Thoracic aorta (tissue), 2 donors: ENCODE measurements at regions not wholly inside any gene's neighbourhood (a gene's known extent, or its start where the extent isn't known, plus 50 kb on each side); places are given as distances from the start of the nearest gene placed in this dataset.

ENCODE experiments used
- ATAC-seq: fragments of 150-250 bp; one replicate; pipeline ENCODE4 v1.8.0; 2017; ENCODE audit warnings: low read depth; ENCODE audit not compliant: insufficient number of reproducible peaks, low FRiP score
- DNase-seq: peaks from one replicate; pipeline ENCODE4 v3.0.0-alpha.2; 2020; ENCODE audit warnings: low spot score
- H3K27ac ChIP-seq, 2 donors: fragments of 200-600 bp; sonication (generic); 1 replicate in 1 of 2; 2 replicates in 1 of 2; pipeline ENCODE4 v1.5.1; 2016; ENCODE audit warnings: mild to moderate bottlenecking in 2 of 2, moderate library complexity in 2 of 2
- H3K27me3 ChIP-seq: fragments of 200-600 bp; sonication (generic); replicated peaks from 2 replicates; pipeline ENCODE4 v1.6.0; 2016; ENCODE audit warnings: mild to moderate bottlenecking; ENCODE audit not compliant: insufficient read depth
- H3K36me3 ChIP-seq: fragments of 200-600 bp; sonication (generic); one replicate; pipeline ENCODE4 v1.5.1; 2016
- H3K4me1 ChIP-seq, 2 donors: fragments of 200-600 bp; sonication (generic); 1 replicate in 1 of 2; 2 replicates in 1 of 2; pipeline versions ENCODE4 v1.5.1 to v1.6.0; 2016; ENCODE audit warnings: low read depth in 2 of 2, mild to moderate bottlenecking in 1 of 2; ENCODE audit not compliant: control insufficient read depth in 1 of 2
- H3K4me3 ChIP-seq: fragments of 200-600 bp; sonication (generic); 2 replicates; pipeline ENCODE4 v1.5.1; 2016; ENCODE audit warnings: mild to moderate bottlenecking
- H3K9me3 ChIP-seq: fragments of 200-600 bp; sonication (generic); 2 replicates; pipeline ENCODE4 v1.5.1; 2016
- CTCF ChIP-seq: fragments of 200-600 bp; sonication (generic); IDR thresholded peaks from one replicate; pipeline ENCODE4 v1.5.1; 2019; ENCODE audit warnings: antibody characterized with exemption

- DNase-seq (no peak), ATAC-seq (no peak)
- H3K4me3 ChIP-seq, result no peak overlapping the region
- H3K27me3 ChIP-seq, result no peaks in the 10 kb centered on the region
- H3K27ac ChIP-seq, result no peak overlapping the region
- H3K4me1 ChIP-seq, result no peaks in the 10 kb centered on the region
- H3K36me3 ChIP-seq, result no peaks in the 10 kb centered on the region
- no peaks in the 10 kb centered on the region for H3K9me3 ChIP-seq
- TF ChIP-seq CTCF, result no peak
Measured at GRCh38 chr15:99902248-99902928, 169.2 kb upstream of the LYSMD4 start.

GRCh38 chr15:99895956-99896311, 162.7 kb upstream of the LYSMD4 start:
- ATAC-seq, result no peak
- no peak for TF ChIP-seq CTCF
- no peaks in the 10 kb centered on the region for H3K4me1 ChIP-seq

GRCh38 chr15:99895189-99895955, 162.1 kb upstream of the LYSMD4 start:
- Histone ChIP-seq H3K36me3 (no peaks in the 10 kb centered on the region), H3K4me3 (no peak overlapping the region), H3K27ac (no peak overlapping the region), H3K9me3 (no peaks in the 10 kb centered on the region), H3K4me1 (no peaks in the 10 kb centered on the region), H3K27me3 (no peaks in the 10 kb centered on the region)
- DNase-seq, result no peak
- TF ChIP-seq CTCF, result no peak
- no peak for ATAC-seq

More at GRCh38 chr15:99895956-99896311, 162.7 kb upstream of the LYSMD4 start:
- Histone ChIP-seq H3K9me3 (no peaks in the 10 kb centered on the region), H3K27ac (no peak overlapping the region), H3K27me3 (no peaks in the 10 kb centered on the region), H3K36me3 (no peaks in the 10 kb centered on the region), H3K4me3 (no peak overlapping the region)
- no peak for DNase-seq

GRCh38 chr15:99878835-99879234, 145.6 kb upstream of the LYSMD4 start:
- DNase-seq, result no peak
- Histone ChIP-seq H3K27me3 (no peaks in the 10 kb centered on the region), H3K4me1 (no peaks in the 10 kb centered on the region), H3K4me3 (no peak overlapping the region), H3K27ac (no peak overlapping the region), H3K36me3 (no peaks in the 10 kb centered on the region), H3K9me3 (peaks cover 5% of the 10 kb centered on the region)
- ATAC-seq, result no peak
- no peak for TF ChIP-seq CTCF

GRCh38 chr15:99873451-99873850, 140.2 kb upstream of the LYSMD4 start:
- H3K27ac ChIP-seq, result no peak overlapping the region
- no peaks in the 10 kb centered on the region for H3K4me1 ChIP-seq
- no peaks in the 10 kb centered on the region for H3K9me3 ChIP-seq
- H3K27me3 ChIP-seq, result no peaks in the 10 kb centered on the region
- H3K4me3 ChIP-seq, result no peak overlapping the region
- no peak for DNase-seq
- ATAC-seq, result no peak
- TF ChIP-seq CTCF, result no peak
- no peaks in the 10 kb centered on the region for H3K36me3 ChIP-seq
